Breast epithelium (tissue), 4 donors: ENCODE measurements at regions not wholly inside any gene's neighbourhood (a gene's known extent, or its start where the extent isn't known, plus 50 kb on each side); places are given as distances from the start of the nearest gene placed in this dataset.

Experiments
- DNase-seq, 2 donors: peaks; one replicate each; pipeline ENCODE4 v3.0.0-alpha.2; 2019; ENCODE audit warnings: low spot score in 2 of 2
- H3K27ac ChIP-seq, 2 donors: fragments of 200-600 bp; sonication (generic) in 1 of 2; one replicate each; pipeline ENCODE4 v1.5.1; 2016 to 2019; ENCODE audit warnings: mild to moderate bottlenecking in 1 of 2
- H3K27me3 ChIP-seq, 2 donors: fragments of 200-600 bp; sonication (generic) in 1 of 2; one replicate each; pipeline versions ENCODE4 v1.5.1 to v1.6.0; 2017 to 2019; ENCODE audit warnings: control low read depth in 1 of 2, mild to moderate bottlenecking in 1 of 2
- H3K36me3 ChIP-seq: fragments of 200-600 bp; one replicate; pipeline ENCODE4 v1.5.1; 2019
- H3K4me1 ChIP-seq, 2 donors: fragments of 200-600 bp; sonication (generic); one replicate each; pipeline ENCODE4 v1.5.1; 2016 to 2019; ENCODE audit warnings: control low read depth in 1 of 2
- H3K4me3 ChIP-seq, 3 donors: fragments of 200-600 bp; sonication (generic); 1 replicate in 2 of 3; 2 replicates in 1 of 3; pipeline ENCODE4 v1.5.1; 2016 to 2019; ENCODE audit warnings: mild to moderate bottlenecking in 3 of 3, moderate library complexity in 2 of 3
- H3K9me3 ChIP-seq, 2 donors: fragments of 200-600 bp; sonication (generic) in 1 of 2; one replicate each; pipeline ENCODE4 v1.5.1; 2016 to 2019; ENCODE audit warnings: control low read depth in 1 of 2
- POLR2A ChIP-seq: fragments of 450-650 bp; IDR thresholded peaks from one replicate; pipeline ENCODE4 v1.6.1; 2016; ENCODE audit warnings: antibody characterized with exemption, mild to moderate bottlenecking, moderate library complexity
- POLR2AphosphoS5 ChIP-seq, 3 donors: sonication (generic); formaldehyde crosslinking; IDR thresholded peaks; one replicate each; pipeline ENCODE4 v1.6.1; 2017; ENCODE audit warnings: antibody characterized with exemption in 3 of 3
- intact Hi-C: fragments of 100-400 bp; cut with DNase I; formaldehyde crosslinking; loops from one replicate; pipeline ENCODE4 v1.15.1; 2023; ENCODE audit warnings: low total_unique reads
- TF ChIP-seq, protein P1 (sequence below), 3 donors: fragments of 450-650 bp; IDR thresholded peaks; one replicate each; pipeline ENCODE4 v1.5.1; 2016 to 2017; ENCODE audit warnings: antibody characterized with exemption in 3 of 3, mild to moderate bottlenecking in 3 of 3, moderate library complexity in 3 of 3

DNA sequence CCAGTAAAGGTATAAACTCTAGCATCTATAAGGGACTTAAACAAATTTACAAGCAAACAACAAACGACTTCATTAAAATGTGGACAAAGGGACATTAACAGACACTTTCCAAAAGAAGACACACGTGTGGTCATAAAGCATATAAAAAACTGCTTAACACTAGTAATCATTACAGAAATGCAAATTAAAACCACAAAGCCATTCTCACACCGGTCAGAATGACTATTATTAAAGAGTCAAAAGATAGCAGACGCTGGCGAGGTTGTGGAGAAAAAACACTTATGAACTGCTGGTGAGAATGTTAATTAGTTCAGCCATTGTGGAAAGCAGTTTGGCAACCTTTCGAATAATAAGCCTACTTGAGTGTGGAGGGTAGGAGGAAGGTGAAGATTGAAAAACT lies 217.1 kb upstream of the DLGAP1 start:
- intact Hi-C loops, result no loop called here
- DNase-seq, result no peak
- Histone ChIP-seq H3K27ac (no peak overlapping the region), H3K4me3 (no peak overlapping the region), H3K36me3 (no peaks in the 10 kb centered on the region), H3K4me1 (no peaks in the 10 kb centered on the region), H3K27me3 (no peaks in the 10 kb centered on the region), H3K9me3 (peaks cover 9 to 27% of the 10 kb centered on the region in 2 donors)
- TF ChIP-seq, protein P1, sequence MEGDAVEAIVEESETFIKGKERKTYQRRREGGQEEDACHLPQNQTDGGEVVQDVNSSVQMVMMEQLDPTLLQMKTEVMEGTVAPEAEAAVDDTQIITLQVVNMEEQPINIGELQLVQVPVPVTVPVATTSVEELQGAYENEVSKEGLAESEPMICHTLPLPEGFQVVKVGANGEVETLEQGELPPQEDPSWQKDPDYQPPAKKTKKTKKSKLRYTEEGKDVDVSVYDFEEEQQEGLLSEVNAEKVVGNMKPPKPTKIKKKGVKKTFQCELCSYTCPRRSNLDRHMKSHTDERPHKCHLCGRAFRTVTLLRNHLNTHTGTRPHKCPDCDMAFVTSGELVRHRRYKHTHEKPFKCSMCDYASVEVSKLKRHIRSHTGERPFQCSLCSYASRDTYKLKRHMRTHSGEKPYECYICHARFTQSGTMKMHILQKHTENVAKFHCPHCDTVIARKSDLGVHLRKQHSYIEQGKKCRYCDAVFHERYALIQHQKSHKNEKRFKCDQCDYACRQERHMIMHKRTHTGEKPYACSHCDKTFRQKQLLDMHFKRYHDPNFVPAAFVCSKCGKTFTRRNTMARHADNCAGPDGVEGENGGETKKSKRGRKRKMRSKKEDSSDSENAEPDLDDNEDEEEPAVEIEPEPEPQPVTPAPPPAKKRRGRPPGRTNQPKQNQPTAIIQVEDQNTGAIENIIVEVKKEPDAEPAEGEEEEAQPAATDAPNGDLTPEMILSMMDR (IDR thresholded peaks at IDR 0.05), result no peak
- TF ChIP-seq POLR2A, result no peak
- TF ChIP-seq POLR2AphosphoS5 (IDR thresholded peaks at IDR 0.05), result no peak

DNA sequence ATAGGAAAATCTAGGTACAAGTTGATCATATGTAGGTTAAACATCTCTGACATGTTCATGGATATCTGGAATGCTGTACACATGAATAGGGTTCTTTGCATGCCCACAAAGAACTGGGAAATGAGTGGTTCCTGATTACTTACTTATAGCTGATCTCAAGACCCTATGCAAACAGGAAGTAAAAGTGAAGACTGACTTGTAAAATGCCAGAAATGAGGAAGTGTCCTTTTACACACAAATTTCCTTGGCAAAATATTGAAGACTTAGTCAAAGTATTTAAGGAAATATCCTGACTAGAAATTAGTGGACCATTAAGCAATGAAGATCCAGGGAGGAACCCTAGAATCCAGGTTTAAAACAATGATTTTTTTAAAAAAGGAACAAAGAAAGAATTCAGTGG lies 203.7 kb upstream of the DLGAP1 start:
- TF ChIP-seq POLR2A (no peak), POLR2AphosphoS5 (IDR thresholded peaks at IDR 0.05) (no peak)
- TF ChIP-seq, protein P1 (IDR thresholded peaks at IDR 0.05), result no peak
- H3K27ac ChIP-seq, result no peak overlapping the region
- H3K4me3 ChIP-seq, result no peak overlapping the region
- no peaks in the 10 kb centered on the region for H3K27me3 ChIP-seq
- no peaks in the 10 kb centered on the region for H3K4me1 ChIP-seq
- no peak for DNase-seq
- H3K36me3 ChIP-seq, result no peaks in the 10 kb centered on the region
- H3K9me3 ChIP-seq, result peaks cover 0 to 21% of the 10 kb centered on the region in 2 donors
- intact Hi-C loops, result no loop called here

DNA sequence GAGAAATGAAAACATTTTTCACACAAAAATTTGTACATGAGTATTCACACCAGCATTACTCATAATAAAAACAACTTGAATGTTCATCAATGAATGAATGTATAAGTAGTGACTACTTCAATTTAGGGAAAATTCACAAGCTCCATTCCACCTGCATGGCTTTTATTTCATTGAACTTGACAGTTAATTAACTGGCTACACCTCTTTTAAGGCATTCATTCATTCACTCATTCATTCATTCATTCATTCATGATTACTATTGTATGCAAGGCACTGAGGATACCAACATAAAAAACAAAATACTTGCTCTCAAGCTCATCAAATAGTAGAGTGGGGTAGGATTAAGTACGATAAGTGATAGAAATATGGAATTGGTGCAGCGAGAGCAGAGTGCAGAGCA lies 198.3 kb upstream of the DLGAP1 start:
- Histone ChIP-seq H3K4me3 (no peak overlapping the region), H3K36me3 (no peaks in the 10 kb centered on the region), H3K4me1 (no peaks in the 10 kb centered on the region), H3K27ac (no peak overlapping the region), H3K27me3 (no peaks in the 10 kb centered on the region), H3K9me3 (peaks cover 0 to 1% of the 10 kb centered on the region in 2 donors)
- no peak for TF ChIP-seq POLR2A
- TF ChIP-seq, protein P1 (IDR thresholded peaks at IDR 0.05), result no peak
- no peak for TF ChIP-seq POLR2AphosphoS5 (IDR thresholded peaks at IDR 0.05)
- intact Hi-C loops, result no loop called here
- DNase-seq, result no peak

DNA sequence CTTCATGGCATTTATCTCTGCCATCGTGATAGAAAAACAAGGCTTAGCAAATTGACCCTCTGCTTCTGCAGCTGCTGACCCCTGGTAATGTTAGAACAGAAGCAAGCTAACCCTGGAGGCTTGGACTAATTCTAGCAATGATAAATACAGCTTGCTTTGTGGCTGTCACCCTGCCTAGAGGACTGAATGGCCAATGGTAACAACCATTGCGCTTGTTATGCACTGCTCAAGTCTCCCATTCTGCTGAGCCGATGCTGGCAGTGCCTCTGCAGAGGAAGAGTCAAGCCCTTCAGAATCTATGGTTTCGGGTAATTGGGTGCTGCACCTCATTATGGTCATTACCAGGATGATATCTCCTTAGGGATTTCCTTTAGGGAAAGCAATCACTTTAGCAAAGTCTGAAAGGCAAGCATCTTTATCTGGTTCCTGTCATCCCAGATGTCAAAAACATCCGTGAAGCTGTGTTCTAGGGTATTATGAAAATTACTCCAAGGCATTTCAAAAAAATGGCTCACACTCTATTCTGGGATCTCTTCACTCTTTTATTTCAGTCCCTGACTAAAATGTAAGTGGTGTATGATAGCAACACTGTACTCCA lies 186.8 kb upstream of the DLGAP1 start:
- DNase-seq, result no peak
- Histone ChIP-seq H3K27ac (no peak overlapping the region), H3K4me3 (no peak overlapping the region), H3K9me3 (no peaks in the 10 kb centered on the region), H3K4me1 (no peaks in the 10 kb centered on the region), H3K27me3 (no peaks in the 10 kb centered on the region), H3K36me3 (no peaks in the 10 kb centered on the region)
- intact Hi-C loops, result no loop called here
- TF ChIP-seq POLR2AphosphoS5 (IDR thresholded peaks at IDR 0.05) (no peak), POLR2A (no peak)
- TF ChIP-seq, protein P1 (IDR thresholded peaks at IDR 0.05), result no peak

DNA sequence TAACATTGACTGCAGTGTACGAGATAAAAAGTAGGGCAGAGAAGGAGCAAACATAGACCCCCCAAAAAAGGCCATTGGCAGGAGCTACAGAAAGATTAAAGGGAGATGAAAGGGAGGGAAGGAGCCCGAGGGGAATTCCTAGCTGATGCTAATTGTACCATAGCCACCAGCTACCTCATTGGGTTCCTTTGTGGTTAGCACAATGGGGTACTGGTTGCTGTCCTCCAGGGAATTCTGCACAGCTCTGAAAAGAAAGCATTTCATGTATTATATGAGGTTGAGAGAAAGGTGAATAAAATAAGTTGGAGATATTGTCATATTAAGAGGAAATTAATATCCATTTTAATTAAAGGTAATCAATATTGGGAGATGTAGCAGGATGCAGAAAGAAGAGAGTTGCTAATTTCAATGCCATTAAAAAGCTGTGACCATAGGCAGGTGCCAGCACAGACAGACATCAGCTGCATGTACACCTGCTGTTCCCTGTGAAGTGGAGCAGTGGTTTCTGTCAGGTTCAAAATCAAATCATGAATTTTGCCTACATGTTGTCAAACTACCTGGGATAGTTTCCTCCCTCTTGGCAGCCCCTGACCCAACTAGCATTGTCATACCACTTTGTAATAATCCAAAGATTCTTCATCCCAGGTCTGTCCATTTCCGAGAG lies 185.4 kb upstream of the DLGAP1 start:
- Histone ChIP-seq H3K9me3 (no peaks in the 10 kb centered on the region), H3K27ac (no peak overlapping the region), H3K36me3 (no peaks in the 10 kb centered on the region), H3K4me3 (no peak overlapping the region), H3K4me1 (no peaks in the 10 kb centered on the region), H3K27me3 (no peaks in the 10 kb centered on the region)
- TF ChIP-seq POLR2A, result no peak
- TF ChIP-seq, protein P1 (IDR thresholded peaks at IDR 0.05), result no peak
- TF ChIP-seq POLR2AphosphoS5 (IDR thresholded peaks at IDR 0.05), result no peak
- DNase-seq, result no peak
- intact Hi-C loops, result no loop called here
